Anterior cingulate cortex (tissue), 58 donors: ENCODE measurements at regions not wholly inside any gene's neighbourhood (a gene's known extent, or its start where the extent isn't known, plus 50 kb on each side); places are given as distances from the start of the nearest gene placed in this dataset.

Source experiments
- DNase-seq, 58 donors: peaks; one replicate each; lab custom pipeline; 2025; lab: John Stamatoyannopoulos, UW

- DNase-seq: no peak
Observed at GRCh38 chr4:180225977-180226376, 2017.2 kb upstream of the TENM3 start.

- DNase-seq: no peak
Observed at GRCh38 chr4:180234730-180235129, 2008.5 kb upstream of the TENM3 start.

- DNase-seq: no peak
Observed at GRCh38 chr4:180240670-180241069, 2002.5 kb upstream of the TENM3 start.

- DNase-seq: no peak
Observed at GRCh38 chr4:180253419-180253818, 1989.8 kb upstream of the TENM3 start.

GRCh38 chr4:180261346-180261745 is 1981.9 kb upstream of the TENM3 start:
- DNase-seq: no peak

GRCh38 chr4:180280076-180280475 is 1963.1 kb upstream of the TENM3 start:
- no peak for DNase-seq

- no peak for DNase-seq
Observed at GRCh38 chr4:180280726-180281297, 1962.4 kb upstream of the TENM3 start.

GRCh38 chr4:180281724-180282123 is 1961.5 kb upstream of the TENM3 start:
- no peak for DNase-seq

GRCh38 chr4:180284267-180284666 is 1958.9 kb upstream of the TENM3 start:
- DNase-seq: no peak

- no peak for DNase-seq
Observed at GRCh38 chr4:180285796-180286195, 1957.4 kb upstream of the TENM3 start.

GRCh38 chr4:180292339-180292738 is 1950.9 kb upstream of the TENM3 start:
- no peak for DNase-seq

- DNase-seq: no peak
Observed at GRCh38 chr4:180296036-180296599, 1947.1 kb upstream of the TENM3 start.

GRCh38 chr4:180304321-180304720 is 1938.9 kb upstream of the TENM3 start:
- DNase-seq: no peak

- DNase-seq: no peak
Observed at GRCh38 chr4:180310616-180311015, 1932.6 kb upstream of the TENM3 start.

GRCh38 chr4:180314972-180315371 is 1928.2 kb upstream of the TENM3 start:
- DNase-seq: no peak

- no peak for DNase-seq
Observed at GRCh38 chr4:180330521-180330920, 1912.7 kb upstream of the TENM3 start.

- DNase-seq: no peak
Observed at GRCh38 chr4:180333162-180333561, 1910.0 kb upstream of the TENM3 start.

- no peak for DNase-seq
Observed at GRCh38 chr4:180335566-180335965, 1907.6 kb upstream of the TENM3 start.

GRCh38 chr4:180336494-180337090 is 1906.6 kb upstream of the TENM3 start:
- no peak for DNase-seq

- no peak for DNase-seq
Observed at GRCh38 chr4:180341926-180342325, 1901.3 kb upstream of the TENM3 start.

- DNase-seq: no peak
Observed at GRCh38 chr4:180350901-180351300, 1892.3 kb upstream of the TENM3 start.

- no peak for DNase-seq
Observed at GRCh38 chr4:180356766-180357165, 1886.4 kb upstream of the TENM3 start.
